ENCODE measurements at regions not wholly inside any gene's neighbourhood (a gene's known extent, or its start where the extent isn't known, plus 50 kb on each side); places are given as distances from the start of the nearest gene placed in this dataset.

GRCh38 chr4:138838251-138838650 lies 177.3 kb upstream of the NOCT start:
- TF ChIP-seq, protein P1, sequence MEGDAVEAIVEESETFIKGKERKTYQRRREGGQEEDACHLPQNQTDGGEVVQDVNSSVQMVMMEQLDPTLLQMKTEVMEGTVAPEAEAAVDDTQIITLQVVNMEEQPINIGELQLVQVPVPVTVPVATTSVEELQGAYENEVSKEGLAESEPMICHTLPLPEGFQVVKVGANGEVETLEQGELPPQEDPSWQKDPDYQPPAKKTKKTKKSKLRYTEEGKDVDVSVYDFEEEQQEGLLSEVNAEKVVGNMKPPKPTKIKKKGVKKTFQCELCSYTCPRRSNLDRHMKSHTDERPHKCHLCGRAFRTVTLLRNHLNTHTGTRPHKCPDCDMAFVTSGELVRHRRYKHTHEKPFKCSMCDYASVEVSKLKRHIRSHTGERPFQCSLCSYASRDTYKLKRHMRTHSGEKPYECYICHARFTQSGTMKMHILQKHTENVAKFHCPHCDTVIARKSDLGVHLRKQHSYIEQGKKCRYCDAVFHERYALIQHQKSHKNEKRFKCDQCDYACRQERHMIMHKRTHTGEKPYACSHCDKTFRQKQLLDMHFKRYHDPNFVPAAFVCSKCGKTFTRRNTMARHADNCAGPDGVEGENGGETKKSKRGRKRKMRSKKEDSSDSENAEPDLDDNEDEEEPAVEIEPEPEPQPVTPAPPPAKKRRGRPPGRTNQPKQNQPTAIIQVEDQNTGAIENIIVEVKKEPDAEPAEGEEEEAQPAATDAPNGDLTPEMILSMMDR (IDR thresholded peaks at IDR 0.05; ENCODE audit: low read depth, low read length), result no peak
- no peak for TF ChIP-seq POLR2A (IDR thresholded peaks at IDR 0.05; ENCODE audit: extremely low read depth, insufficient read length)
- no peak for TF ChIP-seq MYC (IDR thresholded peaks at IDR 0.05; ENCODE audit: low read depth, low read length)
